Left lobe of liver (tissue), 2 donors: ENCODE measurements at regions not wholly inside any gene's neighbourhood (a gene's known extent, or its start where the extent isn't known, plus 50 kb on each side); places are given as distances from the start of the nearest gene placed in this dataset.
"Not testable (repeated sequence)": the region's sequence is repeated elsewhere in the genome, so short reads cannot be mapped to it uniquely, and the experiment has no call there.

ENCODE experiments used
- ATAC-seq: fragments of 200-7000 bp; cut with Tn5 transposase; one replicate; pipeline ENCODE4 v1.9.1; 2020; ENCODE audit warnings: mild to moderate bottlenecking, moderate library complexity
- DNase-seq: peaks from one replicate; pipeline ENCODE4 v3.0.0-alpha.2; 2020; ENCODE audit warnings: low spot score
- donor health status: DM: no; HTN: no; CAD: no; lungs with moderate emphysema.
- donor health status: DM: no; HTN: yes; CAD: no.

- ATAC-seq (no peak), DNase-seq (peak; percentile 22)
Observed at GRCh38 chr2:239834143-239834542, 191.0 kb downstream of the NDUFA10 start.

- DNase-seq = peak; percentile 34
Observed at GRCh38 chr2:239833269-239834109, 191.7 kb downstream of the NDUFA10 start.

GRCh38 chr2:239832490-239833268 lies 192.5 kb downstream of the NDUFA10 start:
- DNase-seq (no peak), ATAC-seq (no peak)

More at GRCh38 chr2:239833269-239834109, 191.7 kb downstream of the NDUFA10 start:
- no peak for ATAC-seq

- DNase-seq (no peak), ATAC-seq (no peak)
Observed at GRCh38 chr2:239831861-239832489, 193.2 kb downstream of the NDUFA10 start.

- peak; percentile 42 for DNase-seq
- peak; percentile 45 for ATAC-seq
Observed at GRCh38 chr2:239831001-239831731, 194.0 kb downstream of the NDUFA10 start.

GRCh38 chr2:239830121-239831000 lies 194.8 kb downstream of the NDUFA10 start:
- no peak for ATAC-seq
- DNase-seq = peak; percentile 45

GRCh38 chr2:239829326-239829725 lies 195.8 kb downstream of the NDUFA10 start:
- no peak for ATAC-seq
- DNase-seq = no peak

- not testable (repeated sequence) for ATAC-seq, DNase-seq
Observed at GRCh38 chr2:239828973-239829275, 196.2 kb downstream of the NDUFA10 start.

GRCh38 chr2:239828192-239828972 lies 196.8 kb downstream of the NDUFA10 start:
- no peak for ATAC-seq
- DNase-seq = no peak

- ATAC-seq = no peak
- no peak for DNase-seq
Observed at GRCh38 chr2:239827523-239827890, 197.6 kb downstream of the NDUFA10 start.

GRCh38 chr2:239826786-239827522 lies 198.2 kb downstream of the NDUFA10 start:
- no peak for DNase-seq
- ATAC-seq = no peak

- ATAC-seq (no peak), DNase-seq (no peak)
Observed at GRCh38 chr2:239826376-239826775, 198.8 kb downstream of the NDUFA10 start.

GRCh38 chr2:239825705-239825979 lies 199.5 kb downstream of the NDUFA10 start:
- no peak for ATAC-seq
- DNase-seq = no peak

GRCh38 chr2:239824866-239825704 lies 200.1 kb downstream of the NDUFA10 start:
- peak; percentile 41 for DNase-seq
- ATAC-seq = no peak

GRCh38 chr2:239824046-239824694 lies 201.0 kb downstream of the NDUFA10 start:
- ATAC-seq (no peak), DNase-seq (peak; percentile 26)

- DNase-seq = peak; percentile 21
- ATAC-seq = no peak
Observed at GRCh38 chr2:239822146-239822831, 202.9 kb downstream of the NDUFA10 start.

- ATAC-seq = no peak
- no peak for DNase-seq
Observed at GRCh38 chr2:239821694-239822075, 203.5 kb downstream of the NDUFA10 start.
